Tibial nerve (tissue), 4 donors: ENCODE measurements at regions not wholly inside any gene's neighbourhood (a gene's known extent, or its start where the extent isn't known, plus 50 kb on each side); places are given as distances from the start of the nearest gene placed in this dataset.

Experiments
- CTCF ChIP-seq, 5 experiments: fragments of 200-600 bp in 3 of 5; fragments of 450-650 bp in 2 of 5; sonication (generic) in 3 of 5; IDR thresholded peaks; one replicate each; pipeline ENCODE4 v1.5.1; 2016 to 2019; ENCODE audit warnings: antibody characterized with exemption in 5 of 5, mild to moderate bottlenecking in 3 of 5, moderate library complexity in 2 of 5
- EP300 ChIP-seq, 2 donors: sonication (generic); formaldehyde crosslinking; IDR thresholded peaks; one replicate each; pipeline ENCODE4 v1.6.1; 2017; ENCODE audit warnings: antibody characterized with exemption in 2 of 2, mild to moderate bottlenecking in 1 of 2
- POLR2A ChIP-seq, 2 donors: fragments of 450-650 bp; IDR thresholded peaks; one replicate each; pipeline ENCODE4 v1.6.1; 2017; ENCODE audit warnings: antibody characterized with exemption in 2 of 2, mild to moderate bottlenecking in 2 of 2, moderate library complexity in 2 of 2

GRCh38 chr13:78719367-78719766, 60.4 kb upstream of the OBI1 start:
- TF ChIP-seq CTCF (IDR thresholded peaks at IDR 0.05), result no peak
- no peak for TF ChIP-seq POLR2A (IDR thresholded peaks at IDR 0.05)
- no peak for TF ChIP-seq EP300 (IDR thresholded peaks at IDR 0.05)
